ENCODE measurements at regions not wholly inside any gene's neighbourhood (a gene's known extent, or its start where the extent isn't known, plus 50 kb on each side); places are given as distances from the start of the nearest gene placed in this dataset.

DNA sequence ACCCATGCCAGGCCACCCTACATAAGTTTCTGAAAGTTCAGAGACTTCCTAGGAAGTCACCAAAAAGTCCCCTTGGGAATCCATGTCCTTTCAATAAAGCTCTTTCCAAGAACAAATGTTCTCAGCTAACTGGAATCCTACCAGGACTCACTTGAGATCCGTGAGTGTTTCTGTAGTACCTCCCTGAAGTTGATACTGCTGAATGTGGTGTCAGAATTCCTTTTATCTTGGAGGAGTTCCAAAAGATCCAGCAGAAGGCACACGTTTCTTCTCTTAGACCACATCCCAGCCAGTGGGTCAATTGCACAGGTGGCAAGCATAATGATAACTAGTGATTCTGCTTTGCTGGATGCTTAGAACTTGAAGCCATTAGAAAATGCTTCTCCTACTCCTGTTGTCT lies 689.7 kb upstream of the IGFBP3 start:
- H3K4me1 Mint-ChIP-seq (ENCODE audit: low read depth, unreplicated experiment): no peaks in the 10 kb centered on the region
- no TSS peak for BruUV-seq (replicated peaks)
- TF ChIP-seq, protein P1, sequence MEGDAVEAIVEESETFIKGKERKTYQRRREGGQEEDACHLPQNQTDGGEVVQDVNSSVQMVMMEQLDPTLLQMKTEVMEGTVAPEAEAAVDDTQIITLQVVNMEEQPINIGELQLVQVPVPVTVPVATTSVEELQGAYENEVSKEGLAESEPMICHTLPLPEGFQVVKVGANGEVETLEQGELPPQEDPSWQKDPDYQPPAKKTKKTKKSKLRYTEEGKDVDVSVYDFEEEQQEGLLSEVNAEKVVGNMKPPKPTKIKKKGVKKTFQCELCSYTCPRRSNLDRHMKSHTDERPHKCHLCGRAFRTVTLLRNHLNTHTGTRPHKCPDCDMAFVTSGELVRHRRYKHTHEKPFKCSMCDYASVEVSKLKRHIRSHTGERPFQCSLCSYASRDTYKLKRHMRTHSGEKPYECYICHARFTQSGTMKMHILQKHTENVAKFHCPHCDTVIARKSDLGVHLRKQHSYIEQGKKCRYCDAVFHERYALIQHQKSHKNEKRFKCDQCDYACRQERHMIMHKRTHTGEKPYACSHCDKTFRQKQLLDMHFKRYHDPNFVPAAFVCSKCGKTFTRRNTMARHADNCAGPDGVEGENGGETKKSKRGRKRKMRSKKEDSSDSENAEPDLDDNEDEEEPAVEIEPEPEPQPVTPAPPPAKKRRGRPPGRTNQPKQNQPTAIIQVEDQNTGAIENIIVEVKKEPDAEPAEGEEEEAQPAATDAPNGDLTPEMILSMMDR (IDR thresholded peaks at IDR 0.05; ENCODE audit: unreplicated experiment): no peak
- H3K4me3 Mint-ChIP-seq (ENCODE audit: low read depth, unreplicated experiment): no peak overlapping the region
- CTCF ChIA-PET: no interaction called here
- intact Hi-C loops (cut with micrococcal nuclease; ENCODE audit: unreplicated experiment): no loop called here
- H3K9me3 Mint-ChIP-seq (ENCODE audit: low read depth, unreplicated experiment): no peaks in the 10 kb centered on the region
- H3K36me3 Mint-ChIP-seq (ENCODE audit: insufficient read depth, unreplicated experiment): no peaks in the 10 kb centered on the region
- no peak overlapping the region for H3K27ac Mint-ChIP-seq (ENCODE audit: unreplicated experiment)
- H3K27me3 Mint-ChIP-seq (ENCODE audit: unreplicated experiment): no peaks in the 10 kb centered on the region
- no peak for DNase-seq

GRCh38 chr7:46607176-46607575 lies 686.1 kb upstream of the IGFBP3 start:
- CTCF ChIA-PET: interaction anchor here (0.7 kb wide), 1 partner anchor 232 kb away, joined by 3 read pairs; no protein-coding TSS in a partner anchor
- Mint-ChIP-seq H3K27ac (ENCODE audit: unreplicated experiment) (no peak overlapping the region), H3K36me3 (ENCODE audit: insufficient read depth, unreplicated experiment) (no peaks in the 10 kb centered on the region), H3K9me3 (ENCODE audit: low read depth, unreplicated experiment) (no peaks in the 10 kb centered on the region), H3K27me3 (ENCODE audit: unreplicated experiment) (no peaks in the 10 kb centered on the region), H3K4me3 (ENCODE audit: low read depth, unreplicated experiment) (no peak overlapping the region), H3K4me1 (ENCODE audit: low read depth, unreplicated experiment) (peaks cover 5% of the 10 kb centered on the region)
- BruUV-seq (replicated peaks): no TSS peak
- TF ChIP-seq, protein P1 (IDR thresholded peaks at IDR 0.05; ENCODE audit: unreplicated experiment): no peak
- intact Hi-C loops (cut with micrococcal nuclease; ENCODE audit: unreplicated experiment): no loop called here
- no peak for DNase-seq

DNA sequence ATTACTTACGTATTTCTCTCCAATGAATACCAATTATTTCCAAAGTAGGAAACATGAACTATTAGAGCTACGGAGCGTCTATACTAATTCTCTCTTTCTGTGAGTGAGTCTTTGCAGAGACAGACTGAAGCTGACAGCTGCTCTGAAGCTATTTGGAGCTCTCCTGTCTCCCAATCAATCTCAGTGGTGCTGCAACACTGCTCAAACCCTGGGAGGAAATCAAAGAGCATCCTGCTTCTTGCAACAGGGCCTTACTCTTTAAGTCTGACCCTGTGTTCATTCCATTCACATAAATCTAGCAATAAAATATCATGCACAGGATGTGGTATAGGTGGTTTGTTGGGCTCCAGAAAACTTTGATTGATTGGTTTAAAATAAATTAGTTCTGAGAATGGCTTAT lies 685.7 kb upstream of the IGFBP3 start:
- Mint-ChIP-seq H3K36me3 (ENCODE audit: insufficient read depth, unreplicated experiment) (no peaks in the 10 kb centered on the region), H3K4me1 (ENCODE audit: low read depth, unreplicated experiment) (peaks cover 9% of the 10 kb centered on the region), H3K4me3 (ENCODE audit: low read depth, unreplicated experiment) (no peak overlapping the region), H3K27ac (ENCODE audit: unreplicated experiment) (no peak overlapping the region), H3K27me3 (ENCODE audit: unreplicated experiment) (no peaks in the 10 kb centered on the region), H3K9me3 (ENCODE audit: low read depth, unreplicated experiment) (no peaks in the 10 kb centered on the region)
- TF ChIP-seq, protein P1 (IDR thresholded peaks at IDR 0.05; ENCODE audit: unreplicated experiment): no peak
- no TSS peak for BruUV-seq (replicated peaks)
- intact Hi-C loops (cut with micrococcal nuclease; ENCODE audit: unreplicated experiment): no loop called here
- CTCF ChIA-PET: interaction anchor here (0.7 kb wide), 1 partner anchor 232 kb away, joined by 3 read pairs; no protein-coding TSS in a partner anchor
- no peak for DNase-seq

DNA sequence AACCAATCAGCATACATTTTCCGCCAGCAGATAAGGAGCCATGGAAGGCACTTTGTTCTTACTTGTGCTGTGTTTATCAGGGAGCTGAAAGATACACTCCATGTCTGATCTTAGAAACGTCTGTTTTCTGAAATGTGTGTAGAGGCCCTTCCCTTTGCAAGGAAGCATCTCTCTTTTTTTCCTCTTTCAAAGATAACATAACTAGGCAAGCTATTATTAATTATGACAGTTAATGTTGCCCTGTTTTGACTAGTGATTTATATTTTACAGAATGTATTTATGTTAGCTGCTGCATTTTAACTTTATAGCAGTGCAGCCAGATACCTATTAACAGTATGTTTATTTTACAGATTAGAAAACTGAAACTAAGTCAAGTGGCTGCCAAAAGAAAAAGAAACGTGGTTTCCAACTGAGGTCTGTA lies 683.2 kb upstream of the IGFBP3 start:
- Mint-ChIP-seq H3K4me3 (ENCODE audit: low read depth, unreplicated experiment) (no peak overlapping the region), H3K36me3 (ENCODE audit: insufficient read depth, unreplicated experiment) (no peaks in the 10 kb centered on the region), H3K9me3 (ENCODE audit: low read depth, unreplicated experiment) (peaks cover 4% of the 10 kb centered on the region), H3K4me1 (ENCODE audit: low read depth, unreplicated experiment) (peaks cover 20% of the 10 kb centered on the region), H3K27ac (ENCODE audit: unreplicated experiment) (no peak overlapping the region), H3K27me3 (ENCODE audit: unreplicated experiment) (no peaks in the 10 kb centered on the region)
- DNase-seq: no peak
- TF ChIP-seq, protein P1 (IDR thresholded peaks at IDR 0.05; ENCODE audit: unreplicated experiment): no peak
- CTCF ChIA-PET: no interaction called here
- intact Hi-C loops (cut with micrococcal nuclease; ENCODE audit: unreplicated experiment): no loop called here
- BruUV-seq (replicated peaks): no TSS peak

Data from Calu3 (cell line).